PC-3 (cell line): ENCODE measurements at regions not wholly inside any gene's neighbourhood (a gene's known extent, or its start where the extent isn't known, plus 50 kb on each side); places are given as distances from the start of the nearest gene placed in this dataset.
"Not testable (repeated sequence)": the region's sequence is repeated elsewhere in the genome, so short reads cannot be mapped to it uniquely, and the experiment has no call there.

Source experiments
- ATAC-seq: fragments of 200-7000 bp; cut with Tn5 transposase; 2 replicates; pipeline ENCODE4 v1.9.1; 2020; ENCODE audit warnings: mild to moderate bottlenecking, moderate library complexity
- BruUV-seq: library from RNA; stranded (reverse); fragments of 400-500 nt; replicated peaks from 2 replicates; lab custom pipeline; 2021; lab: Mats Ljungman, UMichigan
- CTCF ChIA-PET: fragments of 300-600 bp; sonication (Branson Sonifier 250); formaldehyde crosslinking; loops from one replicate; lab custom pipeline; 2022; ENCODE audit warnings: antibody characterized with exemption; lab: Charles Lee
- POLR2A ChIA-PET: fragments of 300-600 bp; sonication (Branson Sonifier 250); formaldehyde crosslinking; loops from one replicate; lab custom pipeline; 2022; ENCODE audit warnings: antibody characterized with exemption; ENCODE audit not compliant: unreplicated experiment; lab: Charles Lee
- DNase-seq: peaks from one replicate; pipeline ENCODE4 v3.0.0-alpha.2; 2015
- H2AFZ ChIP-seq: fragments of 300-600 bp; sonication (generic); 2 replicates; pipeline ENCODE4 v1.6.0; 2016; ENCODE audit warnings: antibody characterized with exemption, low read length
- H3F3A ChIP-seq: fragments of 300-600 bp; sonication (generic); one replicate; pipeline ENCODE4 v1.6.0; 2017; ENCODE audit warnings: antibody characterized with exemption, low read length, control low read depth, mild to moderate bottlenecking; ENCODE audit not compliant: unreplicated experiment
- H3K27ac ChIP-seq: fragments of 300-600 bp; sonication (generic); 2 replicates; pipeline ENCODE4 v1.5.1; 2016; ENCODE audit warnings: mild to moderate bottlenecking, low read length
- H3K27me3 ChIP-seq: fragments of 300-600 bp; sonication (generic); 2 replicates; pipeline ENCODE4 v1.6.1; 2016; ENCODE audit warnings: low read length, mixed read lengths
- H3K36me3 ChIP-seq: fragments of 300-600 bp; sonication (generic); 2 replicates; pipeline ENCODE4 v1.6.1; 2016; ENCODE audit warnings: low read depth, mixed run types, low read length, mixed read lengths
- H3K4me1 ChIP-seq: fragments of 300-600 bp; sonication (generic); 2 replicates; pipeline ENCODE4 v1.5.1; 2016; ENCODE audit warnings: low read length; ENCODE audit not compliant: insufficient read depth
- H3K4me2 ChIP-seq: fragments of 300-600 bp; sonication (generic); 2 replicates; pipeline ENCODE4 v1.6.0; 2016; ENCODE audit warnings: low read length
- H3K4me3 ChIP-seq: fragments of 300-600 bp; sonication (generic); 2 replicates; pipeline ENCODE4 v1.5.1; 2016; ENCODE audit warnings: mild to moderate bottlenecking, low read length, mixed read lengths
- H3K79me2 ChIP-seq: fragments of 300-600 bp; sonication (generic); 2 replicates; pipeline ENCODE4 v1.6.1; 2017; ENCODE audit warnings: low read length, mixed read lengths
- H3K9ac ChIP-seq: fragments of 300-600 bp; sonication (generic); 2 replicates; pipeline ENCODE4 v1.6.0; 2016; ENCODE audit warnings: mild to moderate bottlenecking, low read length
- H3K9me2 ChIP-seq: fragments of 300-600 bp; sonication (generic); replicated peaks from 2 replicates; pipeline ENCODE4 v1.6.1; 2016; ENCODE audit warnings: mixed run types, low read length, mixed read lengths
- H3K9me3 ChIP-seq: fragments of 300-600 bp; sonication (generic); 2 replicates; pipeline ENCODE4 v1.6.1; 2016; ENCODE audit warnings: low read length, mixed read lengths
- H4K20me1 ChIP-seq: fragments of 300-600 bp; sonication (generic); 2 replicates; pipeline ENCODE4 v1.6.1; 2016; ENCODE audit warnings: low read length, mixed read lengths
- intact Hi-C: fragments of 100-400 bp; cut with micrococcal nuclease; formaldehyde crosslinking; loops from 2 replicates; pipeline ENCODE4 v1.9.0; 2023

- DNase-seq, H3K79me2 ChIP-seq, H3K9ac ChIP-seq, H3K4me2 ChIP-seq, H3K36me3 ChIP-seq, CTCF ChIA-PET, H3K9me3 ChIP-seq, POLR2A ChIA-PET, ATAC-seq, BruUV-seq, H4K20me1 ChIP-seq, H3K9me2 ChIP-seq, H3K27ac ChIP-seq, H3K4me1 ChIP-seq, H3K27me3 ChIP-seq, H3F3A ChIP-seq, intact Hi-C loops, H2AFZ ChIP-seq, H3K4me3 ChIP-seq: not testable (repeated sequence)
Measured at GRCh38 chr20:30712861-30713260, 544.6 kb upstream of the DEFB115 start.

DNA sequence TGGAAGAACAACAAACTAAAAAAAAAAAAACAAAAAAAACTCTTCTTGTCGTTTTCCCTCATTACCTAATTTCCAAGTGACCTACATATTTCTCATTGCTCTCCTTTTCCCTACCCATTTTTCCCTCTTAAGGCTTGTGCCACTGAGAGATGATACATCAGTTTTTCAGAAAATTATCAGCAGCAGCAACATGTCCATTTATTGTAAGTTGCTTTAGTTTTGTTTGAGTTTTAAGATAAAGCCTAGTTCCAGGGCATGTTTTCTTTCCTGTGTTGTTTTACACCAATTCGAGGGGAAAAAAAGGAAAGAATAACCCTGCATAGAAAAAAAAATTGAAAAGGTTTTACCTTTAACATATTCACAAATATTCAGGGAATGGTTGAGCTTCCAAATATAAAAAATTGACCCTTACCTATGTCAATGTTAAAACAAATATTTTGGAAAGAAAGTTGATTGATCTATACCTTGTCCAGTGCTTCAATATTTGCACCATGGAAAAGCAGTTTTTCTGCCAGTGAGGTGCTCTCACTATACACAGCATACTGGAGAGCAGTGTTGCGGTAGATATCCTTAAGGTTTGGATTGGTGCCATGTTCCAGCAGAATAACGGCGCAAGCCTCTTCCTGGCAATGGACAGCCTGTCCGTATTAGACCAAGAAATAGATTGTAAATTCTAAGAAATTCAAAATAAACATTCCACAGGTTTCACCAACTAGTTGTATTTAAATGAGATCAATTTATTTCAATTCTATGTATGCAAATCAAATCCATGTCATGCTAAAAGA is 537.9 kb upstream of the DEFB115 start:
- H3K36me3 ChIP-seq, H3K9ac ChIP-seq, H3K27ac ChIP-seq, CTCF ChIA-PET, H3F3A ChIP-seq, H3K9me3 ChIP-seq, DNase-seq, H3K27me3 ChIP-seq, H3K4me3 ChIP-seq, BruUV-seq, POLR2A ChIA-PET, ATAC-seq, H3K9me2 ChIP-seq, H3K4me2 ChIP-seq, H3K4me1 ChIP-seq, H4K20me1 ChIP-seq, H3K79me2 ChIP-seq, H2AFZ ChIP-seq, intact Hi-C loops: not testable (repeated sequence)

- H3K4me1 ChIP-seq, H4K20me1 ChIP-seq, POLR2A ChIA-PET, H3K27ac ChIP-seq, H3K9me2 ChIP-seq, DNase-seq, CTCF ChIA-PET, H3F3A ChIP-seq, H3K9me3 ChIP-seq, BruUV-seq, H3K4me3 ChIP-seq, H3K4me2 ChIP-seq, H3K27me3 ChIP-seq, ATAC-seq, H3K36me3 ChIP-seq, intact Hi-C loops, H2AFZ ChIP-seq, H3K79me2 ChIP-seq, H3K9ac ChIP-seq: not testable (repeated sequence)
Measured at GRCh38 chr20:30723511-30723910, 534.0 kb upstream of the DEFB115 start.

DNA sequence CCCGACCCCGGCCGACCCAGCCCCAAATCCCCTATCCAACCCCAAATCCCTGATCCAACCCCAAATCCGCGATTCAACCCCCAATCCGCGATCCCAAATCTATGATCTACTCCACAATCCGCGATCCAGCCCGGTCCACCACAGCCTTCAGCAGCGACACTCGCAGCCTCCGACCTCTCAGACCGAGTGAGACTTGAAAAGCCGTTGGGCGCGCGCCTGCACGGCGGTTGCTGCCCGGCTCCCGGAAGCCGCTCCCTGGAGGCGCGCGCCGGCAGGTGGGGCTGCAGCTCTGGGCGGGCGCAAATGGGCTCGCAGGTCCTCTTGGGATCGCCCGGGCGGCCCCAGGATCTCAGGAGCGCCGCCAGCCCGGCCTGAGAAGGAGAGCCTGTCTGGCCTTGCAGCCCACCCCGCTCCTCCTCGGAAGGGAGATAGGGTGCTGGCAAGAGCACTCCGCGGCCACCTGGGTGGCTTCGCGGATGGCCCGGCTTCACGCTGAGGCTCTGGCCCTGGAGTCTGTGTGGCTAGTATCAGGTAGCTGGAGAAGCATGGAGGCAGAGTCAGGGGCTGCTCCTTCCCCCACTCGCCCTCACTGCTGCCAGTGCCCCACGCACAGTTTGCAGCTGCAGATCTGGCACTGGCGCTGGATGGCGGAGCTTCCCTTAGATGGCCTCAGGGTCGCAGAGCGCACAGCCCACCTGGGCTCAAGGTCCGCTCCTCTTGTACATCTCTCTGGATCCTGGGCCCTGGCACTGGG is 533.4 kb upstream of the DEFB115 start:
- DNase-seq, intact Hi-C loops, H3K36me3 ChIP-seq, H3K4me3 ChIP-seq, CTCF ChIA-PET, H3K9me2 ChIP-seq, H3K27me3 ChIP-seq, H3K79me2 ChIP-seq, POLR2A ChIA-PET, H3F3A ChIP-seq, H3K9me3 ChIP-seq, H3K9ac ChIP-seq, BruUV-seq, H3K27ac ChIP-seq, H4K20me1 ChIP-seq, H2AFZ ChIP-seq, H3K4me2 ChIP-seq, H3K4me1 ChIP-seq, ATAC-seq: not testable (repeated sequence)

DNA sequence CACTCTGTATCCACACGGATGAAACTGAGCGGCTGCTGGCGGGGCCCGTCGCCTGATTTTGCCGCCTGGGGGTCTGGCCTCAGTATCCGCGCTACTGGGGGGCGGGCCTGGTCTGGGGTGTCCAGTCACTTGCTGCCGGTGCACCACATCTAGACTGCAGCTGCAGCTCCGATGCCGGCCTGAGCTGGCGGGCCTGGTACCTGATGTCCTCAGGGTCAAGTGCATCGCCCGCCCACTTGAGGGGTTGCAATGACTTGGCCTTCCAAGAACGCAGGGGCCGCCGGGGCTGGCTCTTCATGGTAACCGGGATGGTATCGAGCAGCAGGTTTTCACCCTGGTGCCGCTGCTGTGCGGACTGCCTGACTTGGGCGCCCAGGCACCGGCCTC is 532.8 kb upstream of the DEFB115 start:
- intact Hi-C loops, DNase-seq, H3K36me3 ChIP-seq, H3K27me3 ChIP-seq, ATAC-seq, POLR2A ChIA-PET, H3K27ac ChIP-seq, H3K9me3 ChIP-seq, H3K9ac ChIP-seq, H2AFZ ChIP-seq, H3K79me2 ChIP-seq, BruUV-seq, H3K9me2 ChIP-seq, H3K4me2 ChIP-seq, H4K20me1 ChIP-seq, H3F3A ChIP-seq, CTCF ChIA-PET, H3K4me1 ChIP-seq, H3K4me3 ChIP-seq: not testable (repeated sequence)

- H3K27ac ChIP-seq, H3K9ac ChIP-seq, H3K27me3 ChIP-seq, H3K4me2 ChIP-seq, ATAC-seq, POLR2A ChIA-PET, DNase-seq, H3K36me3 ChIP-seq, intact Hi-C loops, H3K79me2 ChIP-seq, H4K20me1 ChIP-seq, H2AFZ ChIP-seq, H3K4me3 ChIP-seq, CTCF ChIA-PET, H3F3A ChIP-seq, H3K9me2 ChIP-seq, H3K4me1 ChIP-seq, H3K9me3 ChIP-seq, BruUV-seq: not testable (repeated sequence)
Measured at GRCh38 chr20:30725188-30725587, 532.3 kb upstream of the DEFB115 start.
